ENCODE measurements at regions not wholly inside any gene's neighbourhood (a gene's known extent, or its start where the extent isn't known, plus 50 kb on each side); places are given as distances from the start of the nearest gene placed in this dataset.
"Not testable (repeated sequence)": the region's sequence is repeated elsewhere in the genome, so short reads cannot be mapped to it uniquely, and the experiment has no call there.

- DNase-seq: no peak
Measured at GRCh38 chr5:158477214-158477613, 618.3 kb upstream of the CLINT1 start.

GRCh38 chr5:158473016-158473635 lies 614.2 kb upstream of the CLINT1 start:
- DNase-seq: no peak

GRCh38 chr5:158471535-158471924 lies 612.6 kb upstream of the CLINT1 start:
- DNase-seq: no peak

GRCh38 chr5:158470764-158471534 lies 612.0 kb upstream of the CLINT1 start:
- DNase-seq: no peak

GRCh38 chr5:158468444-158468843 lies 609.5 kb upstream of the CLINT1 start:
- no peak for DNase-seq

- peak; percentile 67 to 77 for DNase-seq
Measured at GRCh38 chr5:158466191-158466590, 607.2 kb upstream of the CLINT1 start.

GRCh38 chr5:158465086-158465972 lies 606.4 kb upstream of the CLINT1 start:
- DNase-seq: peak; percentile 53

GRCh38 chr5:158464383-158464782 lies 605.4 kb upstream of the CLINT1 start:
- peak; percentile 46 to 49 for DNase-seq

- peak; percentile 13 to 22 for DNase-seq
Measured at GRCh38 chr5:158463938-158464337, 605.0 kb upstream of the CLINT1 start.

- no peak for DNase-seq
Measured at GRCh38 chr5:158463188-158463587, 604.2 kb upstream of the CLINT1 start.

- DNase-seq: no peak
Measured at GRCh38 chr5:158462349-158463114, 603.6 kb upstream of the CLINT1 start.

- no peak for DNase-seq
Measured at GRCh38 chr5:158461240-158461854, 602.4 kb upstream of the CLINT1 start.

GRCh38 chr5:158458086-158458485 lies 599.1 kb upstream of the CLINT1 start:
- DNase-seq: no peak

- peak; percentile 55 to 75 for DNase-seq
Measured at GRCh38 chr5:158456756-158457155, 597.8 kb upstream of the CLINT1 start.

- DNase-seq: no peak
Measured at GRCh38 chr5:158456241-158456640, 597.3 kb upstream of the CLINT1 start.

GRCh38 chr5:158451993-158452672 lies 593.2 kb upstream of the CLINT1 start:
- no peak for DNase-seq

- no peak for DNase-seq
Measured at GRCh38 chr5:158451203-158451992, 592.5 kb upstream of the CLINT1 start.

- DNase-seq: no peak
Measured at GRCh38 chr5:158450751-158451171, 591.8 kb upstream of the CLINT1 start.

GRCh38 chr5:158446761-158447160 lies 587.8 kb upstream of the CLINT1 start:
- not testable (repeated sequence) for DNase-seq

GRCh38 chr5:158439204-158439603 lies 580.3 kb upstream of the CLINT1 start:
- DNase-seq: not testable (repeated sequence)
